GM23248 (cell line): ENCODE measurements at regions not wholly inside any gene's neighbourhood (a gene's known extent, or its start where the extent isn't known, plus 50 kb on each side); places are given as distances from the start of the nearest gene placed in this dataset.

Experiments
- DNase-seq: peaks from one replicate; pipeline ENCODE4 v3.0.0-alpha.2; 2015
- H2AFZ ChIP-seq: fragments of 200-600 bp; sonication (generic); 2 replicates; pipeline ENCODE4 v1.6.1; 2016; ENCODE audit warnings: antibody characterized with exemption
- H3F3A ChIP-seq: fragments of 200-600 bp; sonication (generic); 2 replicates; pipeline ENCODE4 v1.6.1; 2016; ENCODE audit warnings: mild to moderate bottlenecking, antibody characterized with exemption, mixed run types; ENCODE audit not compliant: insufficient read depth
- H3K27ac ChIP-seq: fragments of 200-600 bp; sonication (generic); 2 replicates; pipeline ENCODE4 v1.5.1; 2016; ENCODE audit warnings: mild to moderate bottlenecking
- H3K27me3 ChIP-seq: fragments of 200-600 bp; sonication (generic); replicated peaks from 2 replicates; pipeline ENCODE4 v1.6.1; 2016; ENCODE audit warnings: mild to moderate bottlenecking; ENCODE audit not compliant: insufficient read depth
- H3K36me3 ChIP-seq: fragments of 200-600 bp; sonication (generic); 2 replicates; pipeline ENCODE4 v1.6.1; 2016; ENCODE audit warnings: low read depth, mild to moderate bottlenecking
- H3K4me1 ChIP-seq: fragments of 200-600 bp; sonication (generic); 2 replicates; pipeline ENCODE4 v1.6.1; 2016; ENCODE audit warnings: mild to moderate bottlenecking; ENCODE audit not compliant: insufficient read depth
- H3K4me2 ChIP-seq: fragments of 200-600 bp; sonication (generic); one replicate; pipeline ENCODE4 v1.6.1; 2016; ENCODE audit warnings: mild to moderate bottlenecking; ENCODE audit not compliant: unreplicated experiment
- H3K4me3 ChIP-seq: fragments of 200-600 bp; sonication (generic); 2 replicates; pipeline ENCODE4 v1.5.1; 2016; ENCODE audit warnings: mild to moderate bottlenecking
- H3K79me2 ChIP-seq: fragments of 200-600 bp; sonication (generic); 2 replicates; pipeline ENCODE4 v1.6.1; 2016; ENCODE audit warnings: mild to moderate bottlenecking; ENCODE audit not compliant: insufficient read depth
- H3K9ac ChIP-seq: fragments of 200-600 bp; sonication (generic); 2 replicates; pipeline ENCODE4 v1.6.1; 2016; ENCODE audit warnings: mild to moderate bottlenecking
- H3K9me2 ChIP-seq: fragments of 200-600 bp; sonication (generic); 2 replicates; pipeline ENCODE4 v1.6.1; 2016; ENCODE audit warnings: mixed run types, mild to moderate bottlenecking, moderate library complexity; ENCODE audit not compliant: insufficient read depth
- H3K9me3 ChIP-seq: fragments of 200-600 bp; sonication (generic); one replicate; pipeline ENCODE4 v1.6.1; 2017; ENCODE audit warnings: low read depth
- H4K20me1 ChIP-seq: fragments of 200-600 bp; sonication (generic); 2 replicates; pipeline ENCODE4 v1.6.0; 2016; ENCODE audit not compliant: insufficient read depth
- EZH2 ChIP-seq: fragments of 200-600 bp; sonication (generic); IDR thresholded peaks from 2 replicates; pipeline ENCODE4 v1.6.1; 2018; ENCODE audit warnings: antibody characterized with exemption, mild to moderate bottlenecking; ENCODE audit not compliant: insufficient read depth, poor library complexity, severe bottlenecking
- EZH2phosphoT487 ChIP-seq: fragments of 200-600 bp; sonication (generic); IDR thresholded peaks from 2 replicates; pipeline ENCODE4 v1.6.1; 2018; ENCODE audit warnings: antibody characterized with exemption, moderate library complexity, mild to moderate bottlenecking, low read depth; ENCODE audit not compliant: insufficient read depth
- WGBS, 2 experiments: methylation state at CpG; one replicate each; pipeline ENCODE4 v1.1.6; 2015 to 2017; ENCODE audit warnings: low lambda C conversion rate in 2 of 2, low coverage in 1 of 2; ENCODE audit errors: missing lambda C conversion rate in 2 of 2; 5-methylcytosine and 5-hydroxymethylcytosine counted together
- in situ Hi-C: fragments of 300-500 bp; cut with MboI; formaldehyde crosslinking; loops from 2 replicates; pipeline ENCODE4 v1.15.0; 2020

- Histone ChIP-seq H2AFZ (no peak overlapping the region), H4K20me1 (no peaks in the 10 kb centered on the region), H3K27me3 (no peaks in the 10 kb centered on the region), H3K4me1 (peaks cover 10% of the 10 kb centered on the region), H3K4me2 (no peak overlapping the region), H3K27ac (no peak overlapping the region), H3K79me2 (no peaks in the 10 kb centered on the region), H3K9me2 (no peaks in the 10 kb centered on the region), H3K36me3 (no peaks in the 10 kb centered on the region), H3K4me3 (no peak overlapping the region), H3K9ac (no peak overlapping the region), H3K9me3 (no peaks in the 10 kb centered on the region), H3F3A (no peaks in the 10 kb centered on the region)
- no peak for DNase-seq
- in situ Hi-C loops = no loop called here
- TF ChIP-seq EZH2 (no peak), EZH2phosphoT487 (no peak)
- WGBS, 2 experiments = 79 to 82% methylated on average over 1 of the region's 1 CpG
These were observed 763.2 kb upstream of the ZEB2 start for GRCh38 chr2:145283131-145283530.

- Histone ChIP-seq H3K4me2 (no peak overlapping the region), H3K79me2 (no peaks in the 10 kb centered on the region), H3K9me2 (no peaks in the 10 kb centered on the region), H3K4me1 (no peaks in the 10 kb centered on the region; the same call in 1 of the 2 replicates), H3K36me3 (no peaks in the 10 kb centered on the region), H3K27me3 (no peaks in the 10 kb centered on the region), H3K9ac (no peak overlapping the region), H2AFZ (no peak overlapping the region), H3K4me3 (no peak overlapping the region), H4K20me1 (no peaks in the 10 kb centered on the region), H3K27ac (no peak overlapping the region), H3K9me3 (no peaks in the 10 kb centered on the region), H3F3A (no peaks in the 10 kb centered on the region)
- peak; percentile 61 for DNase-seq
- TF ChIP-seq EZH2 = no peak
- TF ChIP-seq EZH2phosphoT487 = no peak
- in situ Hi-C loops = no loop called here
These were observed 758.0 kb upstream of the ZEB2 start for GRCh38 chr2:145277922-145278321.

- no peaks in the 10 kb centered on the region for H3F3A ChIP-seq
- TF ChIP-seq EZH2phosphoT487 (no peak), EZH2 (no peak)
- no peaks in the 10 kb centered on the region for H4K20me1 ChIP-seq
- H3K4me1 ChIP-seq = no peaks in the 10 kb centered on the region; the same call in 1 of the 2 replicates
- no peaks in the 10 kb centered on the region for H3K27me3 ChIP-seq
- DNase-seq = peak; percentile 5
- in situ Hi-C loops = no loop called here
- H3K27ac ChIP-seq = no peak overlapping the region
- no peak overlapping the region for H3K9ac ChIP-seq
- no peaks in the 10 kb centered on the region for H3K79me2 ChIP-seq
- H3K4me3 ChIP-seq = no peak overlapping the region
- WGBS, 2 experiments = 92 to 100% methylated on average over 1 of the region's 1 CpG
- no peaks in the 10 kb centered on the region for H3K36me3 ChIP-seq
- H3K4me2 ChIP-seq = no peak overlapping the region
- H3K9me3 ChIP-seq = no peaks in the 10 kb centered on the region
- H3K9me2 ChIP-seq = no peaks in the 10 kb centered on the region
- no peak overlapping the region for H2AFZ ChIP-seq
These were observed 753.9 kb upstream of the ZEB2 start for GRCh38 chr2:145273840-145274239.

- no peak overlapping the region for H3K27ac ChIP-seq
- no peaks in the 10 kb centered on the region for H4K20me1 ChIP-seq
- H3K4me1 ChIP-seq = no peaks in the 10 kb centered on the region
- no peaks in the 10 kb centered on the region for H3K9me3 ChIP-seq
- DNase-seq = no peak
- TF ChIP-seq EZH2phosphoT487 (no peak), EZH2 (no peak)
- 42 to 48% methylated on average over 3 of the region's 3 CpGs for WGBS, 2 experiments
- H3K4me2 ChIP-seq = no peak overlapping the region
- no peaks in the 10 kb centered on the region for H3K9me2 ChIP-seq
- no peaks in the 10 kb centered on the region for H3K36me3 ChIP-seq
- no peaks in the 10 kb centered on the region for H3K79me2 ChIP-seq
- H3K9ac ChIP-seq = no peak overlapping the region
- in situ Hi-C loops = no loop called here
- peak overlapping the region; percentile 56 for H2AFZ ChIP-seq
- no peaks in the 10 kb centered on the region for H3K27me3 ChIP-seq
- H3F3A ChIP-seq = no peaks in the 10 kb centered on the region
- H3K4me3 ChIP-seq = no peak overlapping the region
These were observed 749.0 kb upstream of the ZEB2 start for GRCh38 chr2:145268931-145269330.

- no peaks in the 10 kb centered on the region for H3K36me3 ChIP-seq
- TF ChIP-seq EZH2 = no peak
- TF ChIP-seq EZH2phosphoT487 = no peak
- H3K9me2 ChIP-seq = no peaks in the 10 kb centered on the region
- no peaks in the 10 kb centered on the region for H3K4me1 ChIP-seq
- no peak overlapping the region for H2AFZ ChIP-seq
- H3K4me2 ChIP-seq = no peak overlapping the region
- no peaks in the 10 kb centered on the region for H3K79me2 ChIP-seq
- H3K9ac ChIP-seq = no peak overlapping the region
- no peaks in the 10 kb centered on the region for H4K20me1 ChIP-seq
- H3K27ac ChIP-seq = no peak overlapping the region
- no peaks in the 10 kb centered on the region for H3F3A ChIP-seq
- in situ Hi-C loops = no loop called here
- DNase-seq = no peak
- H3K9me3 ChIP-seq = no peaks in the 10 kb centered on the region
- no peak overlapping the region for H3K4me3 ChIP-seq
- no peaks in the 10 kb centered on the region for H3K27me3 ChIP-seq
These were observed 747.5 kb upstream of the ZEB2 start for GRCh38 chr2:145267451-145267850.
